Activated CD4-positive, CD25-positive, alpha-beta regulatory T cell treated with anti-CD3 and anti-CD28 coated beads, Interleukin-2, amount 50 U/mL, for 24 hours (primary cell): ENCODE measurements at regions not wholly inside any gene's neighbourhood (a gene's known extent, or its start where the extent isn't known, plus 50 kb on each side); places are given as distances from the start of the nearest gene placed in this dataset.

Experiments
- ATAC-seq, 2 donors: fragments of 150-1000 bp; cut with Tn5 transposase; one replicate each; pipeline ENCODE4 v1.10.0; 2021; ENCODE audit warnings: mild to moderate bottlenecking in 1 of 2, moderate library complexity in 1 of 2

DNA sequence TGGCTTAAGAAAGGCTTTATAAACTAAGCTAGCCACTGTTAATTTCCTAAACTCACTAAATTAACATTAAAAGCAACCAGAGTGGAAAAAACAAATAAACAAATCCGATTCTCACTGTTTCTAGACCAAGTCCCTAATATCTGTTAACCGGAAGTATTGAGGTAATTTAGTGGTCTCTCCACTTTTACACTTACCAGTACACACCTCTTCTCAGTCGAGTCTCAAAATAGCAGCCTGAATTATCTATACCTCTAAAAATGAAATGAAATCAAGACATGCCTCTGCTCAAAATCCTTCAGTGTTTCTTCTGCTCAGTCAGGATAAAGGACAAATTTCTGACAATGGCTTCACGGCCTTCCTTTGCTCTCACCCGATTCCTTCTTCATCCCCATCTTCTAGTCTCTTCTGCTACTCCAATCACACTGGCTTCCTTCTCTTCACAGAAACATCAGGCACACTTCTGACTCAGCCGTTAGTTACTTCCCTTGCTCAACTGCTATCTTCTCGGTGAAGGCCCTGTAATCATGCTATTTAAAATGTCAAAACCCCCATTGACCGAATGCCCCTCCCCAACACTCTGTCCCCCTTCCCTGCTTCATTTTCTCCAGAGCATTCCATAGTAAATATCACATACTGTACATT lies 161.3 kb downstream of the KITLG start:
- ATAC-seq = no peak

DNA sequence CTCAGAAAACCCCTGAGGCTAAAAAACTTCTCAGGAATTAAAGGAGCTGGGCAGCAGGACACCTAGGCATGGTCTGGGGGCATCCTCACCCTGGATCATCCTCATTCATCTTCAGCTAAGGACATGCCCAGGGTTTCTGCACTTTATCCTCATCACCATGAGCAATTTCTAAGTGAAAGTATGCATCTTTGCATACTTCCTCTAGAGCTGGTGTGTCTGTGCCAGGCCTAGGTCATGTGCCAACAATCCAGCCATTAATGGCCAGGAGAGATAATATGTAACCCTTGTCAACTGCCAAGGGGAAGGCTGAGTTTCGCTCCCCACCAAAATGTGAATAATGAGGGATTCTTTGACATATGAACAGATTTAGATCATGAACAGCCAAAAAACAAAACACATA lies 160.5 kb downstream of the KITLG start:
- no peak for ATAC-seq

DNA sequence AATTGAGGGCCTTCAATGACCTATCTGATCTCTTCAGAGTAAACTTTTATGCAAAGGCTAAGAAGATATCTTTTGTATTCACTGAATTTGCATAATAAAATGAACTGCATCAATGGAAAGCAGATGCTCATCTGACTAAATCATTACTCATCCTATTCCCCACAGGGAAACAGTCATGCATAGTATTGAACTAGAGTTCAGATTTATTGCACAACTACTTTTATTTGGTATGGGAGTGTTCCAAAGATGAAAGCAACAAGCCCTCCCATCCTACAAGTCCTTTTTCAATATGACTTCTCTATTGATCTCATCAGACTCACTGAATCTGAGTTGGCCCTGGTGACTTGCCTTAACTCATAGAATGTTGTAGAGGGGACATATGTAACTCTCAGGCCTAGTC lies 159.8 kb downstream of the KITLG start:
- peak; percentile 32 to 66 for ATAC-seq

DNA sequence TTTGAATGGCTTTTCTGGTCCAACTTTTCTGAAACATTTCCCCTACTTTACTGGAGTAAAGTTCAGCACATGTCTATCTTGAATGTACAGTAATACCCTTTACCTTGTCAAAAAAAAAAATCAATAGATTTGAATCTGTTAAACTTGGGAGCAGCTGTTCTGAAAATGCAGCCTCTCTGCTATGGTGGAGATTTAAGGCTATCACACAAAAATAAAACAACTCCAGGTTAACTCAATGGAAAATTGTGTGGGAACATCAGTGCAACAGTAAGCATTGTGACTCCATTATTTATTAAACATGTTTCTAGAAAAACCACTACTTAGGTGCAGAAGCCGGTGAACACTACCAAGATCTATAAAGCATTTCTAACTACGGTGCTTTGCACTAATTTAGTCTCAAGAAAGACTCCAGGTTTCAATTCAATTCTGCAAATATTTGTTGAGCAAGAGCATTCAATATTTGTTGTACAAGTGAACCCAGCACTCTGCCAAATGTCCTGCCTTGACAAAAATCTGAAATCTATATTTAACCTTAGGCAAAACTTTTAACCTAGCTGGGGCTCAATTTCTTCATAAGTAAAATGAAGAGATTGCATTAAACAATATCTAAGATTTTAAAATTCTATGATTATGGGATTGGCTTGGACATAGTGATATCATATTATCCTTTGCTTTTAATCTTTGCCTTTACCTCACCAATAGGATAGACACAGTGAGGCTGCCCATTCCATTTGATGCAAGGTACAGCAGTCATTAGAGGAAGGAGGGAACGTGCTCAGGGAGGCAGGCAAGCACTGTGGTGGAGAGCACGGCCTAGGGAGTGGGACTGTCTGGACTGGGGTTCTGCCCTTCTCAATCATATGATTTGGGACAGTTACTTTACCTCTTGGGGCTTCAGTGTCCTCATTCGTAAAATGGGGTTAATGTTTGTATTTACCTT lies 155.2 kb downstream of the KITLG start:
- no peak for ATAC-seq

DNA sequence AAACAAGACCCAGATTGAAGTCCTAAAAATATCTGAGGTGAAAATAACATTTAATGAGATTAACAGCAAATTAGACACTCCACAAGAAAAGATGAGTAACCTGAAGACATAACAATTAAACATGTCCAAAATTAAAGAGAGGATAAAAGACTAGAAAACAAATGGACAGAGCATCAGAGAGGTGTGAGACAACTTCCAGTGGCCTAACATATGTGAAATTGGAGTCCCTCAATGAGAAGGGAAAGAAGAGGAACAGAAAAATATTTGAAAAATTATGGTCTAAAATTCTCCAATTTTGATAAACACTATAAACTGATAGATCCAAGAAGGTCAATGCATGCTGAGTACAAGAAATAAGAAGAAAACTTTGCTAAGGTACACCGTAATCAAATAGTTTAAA lies 151.9 kb downstream of the KITLG start:
- no peak for ATAC-seq

DNA sequence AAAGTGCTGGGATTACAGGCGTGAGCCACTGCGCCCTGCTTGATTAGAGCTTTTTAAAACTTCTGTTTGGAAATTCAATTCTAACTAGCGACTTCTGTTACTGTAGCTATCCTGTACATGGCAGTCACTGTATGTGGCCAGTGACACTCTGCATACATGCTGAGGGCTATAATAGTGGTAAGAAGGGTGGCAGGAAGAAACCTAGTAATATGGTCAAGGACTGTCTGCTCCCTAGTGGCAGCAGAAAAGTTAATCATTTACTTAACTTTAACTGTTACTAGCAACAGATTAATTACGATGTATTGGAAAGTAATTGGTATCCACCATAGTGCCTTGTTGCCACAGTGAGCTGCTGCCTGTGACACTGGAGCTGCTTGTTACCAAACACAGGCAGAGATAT lies 149.0 kb downstream of the KITLG start:
- ATAC-seq = no peak

DNA sequence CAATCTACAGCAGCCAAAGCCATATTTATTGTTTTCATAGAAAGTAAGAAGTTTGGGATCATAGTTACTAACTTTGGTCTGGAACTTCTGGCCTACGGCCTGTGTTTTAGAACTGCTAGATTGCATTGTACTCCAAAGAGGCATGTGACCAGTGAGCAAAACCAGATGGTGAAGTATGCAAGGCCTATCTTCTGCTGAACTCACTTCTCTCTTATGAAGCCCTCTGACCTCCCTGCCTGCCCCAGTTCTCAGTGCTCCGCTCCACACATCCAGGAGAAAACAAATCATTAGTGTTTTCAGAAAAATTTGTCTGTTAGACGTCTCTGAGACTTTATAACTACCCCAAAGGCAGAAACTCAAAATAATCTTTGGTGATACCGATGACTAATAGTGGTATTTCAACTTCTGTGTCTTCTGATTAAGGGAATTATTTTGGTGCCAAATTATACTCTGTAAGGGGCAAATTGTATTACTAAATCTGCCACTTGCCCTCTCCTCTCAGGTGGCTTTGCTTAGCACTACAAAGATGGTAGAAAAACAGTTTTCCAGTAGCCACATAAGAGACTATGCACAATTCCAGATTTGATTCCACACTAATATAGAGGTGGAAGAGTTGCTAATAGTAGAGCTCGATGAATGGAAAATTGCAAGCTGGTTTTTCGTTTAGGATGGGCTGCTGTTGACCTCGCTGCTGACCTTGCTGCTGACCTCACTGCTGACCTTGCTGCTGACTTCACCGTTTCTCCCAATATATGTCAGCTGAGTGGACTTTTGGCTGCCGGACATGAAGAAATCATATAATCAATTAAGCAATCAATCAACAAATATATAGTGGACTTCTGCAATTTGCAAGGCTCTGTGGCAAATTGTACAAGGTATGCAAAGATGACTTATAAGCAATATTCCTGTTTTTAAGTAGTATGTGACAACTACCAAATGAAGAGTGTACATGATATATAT lies 147.5 kb downstream of the KITLG start:
- no peak for ATAC-seq

DNA sequence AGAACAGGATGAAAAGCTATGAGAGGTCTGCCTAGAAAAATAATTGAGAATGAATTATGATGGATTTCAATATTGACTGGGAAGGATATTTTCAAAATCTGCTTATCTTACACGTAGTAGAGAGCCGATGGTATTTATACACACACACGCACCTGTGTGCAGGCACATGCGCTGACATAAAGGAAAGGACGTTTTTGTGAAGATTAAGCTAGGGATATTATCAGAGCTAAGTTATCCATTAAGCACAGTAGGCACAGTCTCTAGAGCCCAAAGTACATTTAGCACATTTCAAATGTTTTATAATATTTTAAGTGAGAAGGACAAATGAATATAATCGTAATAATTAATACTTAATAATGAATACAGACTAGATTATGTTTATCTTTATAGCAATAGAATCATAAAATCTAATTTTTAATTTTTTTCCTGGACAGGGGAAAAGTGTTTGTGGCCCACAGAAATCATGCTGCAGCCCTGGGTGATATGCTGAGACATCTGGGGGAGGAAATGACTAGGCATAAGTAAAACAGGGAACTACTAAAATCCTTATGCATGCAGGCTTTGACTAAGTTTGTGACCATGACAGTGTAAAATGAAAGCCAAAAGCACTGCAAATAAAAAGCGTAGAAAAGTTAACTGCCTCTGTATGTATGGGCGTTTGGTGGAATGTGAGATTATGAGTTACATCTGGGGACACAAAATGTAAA lies 146.1 kb downstream of the KITLG start:
- ATAC-seq = peak in 1 of 2 donors; percentile 13

DNA sequence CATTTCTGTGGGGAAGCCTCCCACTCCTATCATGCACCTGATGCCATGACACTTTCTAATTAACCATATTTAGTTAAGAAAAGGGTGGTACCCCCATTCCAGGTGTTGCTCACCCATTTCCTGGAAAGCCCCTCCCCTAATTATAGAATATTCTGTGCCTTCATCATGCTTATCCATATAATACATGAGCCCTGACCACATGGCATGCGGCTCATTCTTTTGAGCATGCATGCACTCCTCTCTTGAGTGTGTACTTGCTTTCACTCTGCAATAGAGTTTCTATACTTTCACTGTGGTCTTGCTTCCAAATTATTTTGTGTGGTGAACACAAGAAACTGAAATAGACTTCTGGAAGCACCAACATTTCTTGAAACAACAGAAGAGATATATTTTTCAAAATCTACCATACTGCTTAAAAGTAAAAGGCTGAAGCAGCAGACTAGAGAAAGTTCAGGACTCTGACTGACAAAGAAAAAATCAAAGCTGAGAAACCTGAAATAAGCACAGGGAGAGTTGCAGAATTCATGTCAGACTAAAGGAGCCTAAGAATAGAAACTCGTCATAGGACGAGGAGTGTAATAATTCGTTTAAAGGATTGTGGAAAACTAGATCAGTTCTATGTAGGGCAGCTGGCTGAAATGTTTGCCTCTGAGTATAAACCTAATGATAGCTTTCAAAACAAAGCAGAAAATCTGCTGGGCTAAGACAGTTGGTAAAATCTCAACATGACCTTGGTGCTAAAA lies 144.8 kb downstream of the KITLG start:
- ATAC-seq = no peak

DNA sequence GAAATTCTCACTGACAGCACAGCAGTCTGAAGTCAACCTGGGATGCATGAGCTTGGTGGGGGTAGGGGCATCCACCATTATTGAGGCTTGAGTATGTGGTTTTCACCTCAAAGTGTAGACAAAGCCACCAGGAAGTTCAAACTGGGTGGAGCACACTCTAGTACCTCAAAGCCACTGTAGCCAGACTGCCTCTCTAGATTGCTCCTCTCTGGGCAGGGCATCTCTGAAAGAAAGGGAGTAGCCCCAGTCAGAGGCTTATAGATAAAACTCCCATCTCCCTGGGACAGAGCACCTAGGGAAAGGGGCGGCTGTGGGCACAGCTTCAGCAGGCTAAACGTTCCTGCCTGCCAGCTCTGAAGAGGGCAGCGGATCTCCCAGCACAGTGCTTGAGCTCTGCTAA lies 143.0 kb downstream of the KITLG start:
- ATAC-seq = no peak
